ENCODE measurements at regions not wholly inside any gene's neighbourhood (a gene's known extent, or its start where the extent isn't known, plus 50 kb on each side); places are given as distances from the start of the nearest gene placed in this dataset.

DNA sequence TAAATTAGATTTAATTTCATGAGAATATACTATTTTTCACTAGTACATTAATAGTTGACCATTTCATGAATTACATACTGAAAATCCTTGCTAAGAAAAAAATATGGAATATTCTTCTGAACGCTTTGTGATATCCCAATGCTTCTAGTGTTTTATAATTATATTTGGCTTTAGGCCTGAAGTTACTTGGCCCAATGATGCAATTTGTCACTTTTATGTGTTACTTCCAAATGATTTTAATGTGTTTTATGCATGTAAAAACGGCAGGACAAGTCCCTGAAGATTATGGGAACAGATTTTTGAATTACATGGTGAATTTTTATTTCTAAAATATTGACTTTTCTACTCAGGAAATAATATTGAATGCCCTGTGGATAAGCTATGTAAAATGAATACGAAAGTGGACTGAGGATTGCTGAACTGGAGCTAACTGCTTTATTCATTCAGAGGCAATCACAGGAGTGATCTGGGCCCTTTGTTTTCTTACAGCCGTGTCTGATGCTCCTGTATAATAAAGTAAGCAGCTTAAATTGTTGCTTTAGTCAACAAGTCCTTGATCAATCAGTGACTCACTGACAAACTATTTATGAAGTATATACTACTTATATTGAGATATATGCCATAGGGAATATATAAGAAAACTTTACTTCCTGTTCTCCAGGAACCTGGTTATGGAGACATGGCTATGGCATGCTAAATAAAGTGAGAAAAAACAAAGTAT, 543.0 kb upstream of the RGS18 start:
- TF ChIP-seq, protein P1, sequence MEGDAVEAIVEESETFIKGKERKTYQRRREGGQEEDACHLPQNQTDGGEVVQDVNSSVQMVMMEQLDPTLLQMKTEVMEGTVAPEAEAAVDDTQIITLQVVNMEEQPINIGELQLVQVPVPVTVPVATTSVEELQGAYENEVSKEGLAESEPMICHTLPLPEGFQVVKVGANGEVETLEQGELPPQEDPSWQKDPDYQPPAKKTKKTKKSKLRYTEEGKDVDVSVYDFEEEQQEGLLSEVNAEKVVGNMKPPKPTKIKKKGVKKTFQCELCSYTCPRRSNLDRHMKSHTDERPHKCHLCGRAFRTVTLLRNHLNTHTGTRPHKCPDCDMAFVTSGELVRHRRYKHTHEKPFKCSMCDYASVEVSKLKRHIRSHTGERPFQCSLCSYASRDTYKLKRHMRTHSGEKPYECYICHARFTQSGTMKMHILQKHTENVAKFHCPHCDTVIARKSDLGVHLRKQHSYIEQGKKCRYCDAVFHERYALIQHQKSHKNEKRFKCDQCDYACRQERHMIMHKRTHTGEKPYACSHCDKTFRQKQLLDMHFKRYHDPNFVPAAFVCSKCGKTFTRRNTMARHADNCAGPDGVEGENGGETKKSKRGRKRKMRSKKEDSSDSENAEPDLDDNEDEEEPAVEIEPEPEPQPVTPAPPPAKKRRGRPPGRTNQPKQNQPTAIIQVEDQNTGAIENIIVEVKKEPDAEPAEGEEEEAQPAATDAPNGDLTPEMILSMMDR (conservative IDR thresholded peaks at IDR 0.05 in 1 of 2, IDR thresholded peaks at IDR 0.05 in 1 of 2; ENCODE audit: low read depth in 1 of 2, low read length in 2 of 2): no peak
- no peak for TF ChIP-seq EZH2 (IDR thresholded peaks at IDR 0.05; ENCODE audit: low read length, missing control alignments)

Measured in fibroblast of lung (primary cell).